Hematopoietic multipotent progenitor cell treated with erythropoietin and hydrocortisone succinate and interleukin-3 and kit ligand, for 6 days (in vitro differentiated cells): ENCODE measurements at regions not wholly inside any gene's neighbourhood (a gene's known extent, or its start where the extent isn't known, plus 50 kb on each side); places are given as distances from the start of the nearest gene placed in this dataset.
"Not testable (repeated sequence)": the region's sequence is repeated elsewhere in the genome, so short reads cannot be mapped to it uniquely, and the experiment has no call there.

ENCODE experiments used
- DNase-seq: peaks from one replicate; pipeline ENCODE4 v3.0.0-alpha.2; 2015

- DNase-seq, result no peak
These were observed 124.5 kb upstream of the OSTN start for GRCh38 chr3:191074511-191074910.

DNA sequence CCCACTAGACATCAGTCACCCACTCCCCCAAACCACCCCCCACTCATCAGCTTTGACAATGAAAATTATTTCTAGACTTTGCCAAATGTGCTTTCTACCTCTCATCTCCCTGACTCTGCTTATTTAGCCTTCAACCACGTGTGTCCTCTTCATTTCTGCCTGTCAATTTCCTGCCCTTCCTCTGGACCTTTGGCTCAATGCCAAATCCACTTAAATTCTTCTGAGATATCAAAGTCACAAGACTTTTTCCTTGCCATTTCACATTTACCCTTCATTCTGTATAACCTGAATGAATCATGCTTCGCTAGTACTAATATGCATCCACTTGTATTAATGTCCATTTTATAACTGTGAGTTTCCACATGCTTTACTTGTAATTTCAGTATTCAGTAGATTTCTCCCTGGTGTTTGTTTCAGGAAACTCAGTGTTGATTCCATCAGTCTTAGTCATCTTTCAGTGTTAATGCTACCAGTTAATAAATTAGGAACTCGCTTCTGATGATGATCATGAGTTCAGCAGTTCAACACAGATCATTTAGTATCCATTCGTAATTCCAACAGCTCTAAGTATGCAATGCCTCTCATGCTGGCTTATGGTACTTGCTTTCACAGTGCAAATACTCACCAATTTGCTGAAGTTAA is 128.2 kb upstream of the OSTN start:
- DNase-seq, result no peak

DNA sequence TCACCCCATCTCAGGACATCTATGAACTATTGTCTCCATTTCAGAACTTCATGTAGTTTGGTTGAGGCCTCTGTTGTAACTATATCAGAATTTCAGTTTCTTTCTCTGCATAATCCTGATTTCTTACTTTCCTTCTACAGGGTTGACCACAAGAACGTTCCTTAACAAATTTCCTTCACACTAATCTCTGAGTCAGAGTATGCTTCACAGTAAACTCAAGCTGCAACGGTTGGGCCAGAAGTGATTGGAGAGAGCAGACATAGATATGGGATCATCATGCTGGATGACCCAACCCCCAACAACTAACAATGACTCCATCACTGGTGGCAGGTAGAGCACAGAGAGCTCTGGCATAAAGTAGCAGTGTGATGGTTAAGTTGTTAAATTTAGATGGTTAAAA is 128.8 kb upstream of the OSTN start:
- no peak for DNase-seq

- DNase-seq, result no peak
These were observed 129.9 kb upstream of the OSTN start for GRCh38 chr3:191068946-191069813.

- DNase-seq, result no peak
These were observed 132.4 kb upstream of the OSTN start for GRCh38 chr3:191066669-191067068.

GRCh38 chr3:191065181-191065805 is 133.7 kb upstream of the OSTN start:
- no peak for DNase-seq

GRCh38 chr3:191051037-191051436 is 148.0 kb upstream of the OSTN start:
- DNase-seq, result peak; percentile 71

DNA sequence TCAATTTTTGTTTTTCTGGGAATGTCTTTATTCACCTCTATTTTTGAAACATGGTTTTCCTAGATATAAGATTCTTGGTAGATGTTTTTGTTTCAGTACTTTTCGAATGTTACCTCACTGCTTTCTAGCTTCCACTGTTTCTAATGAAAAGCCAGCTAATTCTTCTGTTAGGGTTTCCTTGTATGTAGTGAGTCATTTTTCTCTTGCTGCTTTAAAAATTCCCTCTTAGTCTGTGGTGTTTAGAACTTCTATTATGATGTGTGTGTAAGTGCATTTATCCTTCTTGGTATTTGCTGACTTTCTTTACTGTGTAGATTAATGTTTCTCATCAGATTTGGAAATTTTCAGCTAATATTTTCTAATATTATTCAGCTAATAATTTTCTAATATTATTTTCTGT is 151.1 kb upstream of the OSTN start:
- DNase-seq, result no peak

DNA sequence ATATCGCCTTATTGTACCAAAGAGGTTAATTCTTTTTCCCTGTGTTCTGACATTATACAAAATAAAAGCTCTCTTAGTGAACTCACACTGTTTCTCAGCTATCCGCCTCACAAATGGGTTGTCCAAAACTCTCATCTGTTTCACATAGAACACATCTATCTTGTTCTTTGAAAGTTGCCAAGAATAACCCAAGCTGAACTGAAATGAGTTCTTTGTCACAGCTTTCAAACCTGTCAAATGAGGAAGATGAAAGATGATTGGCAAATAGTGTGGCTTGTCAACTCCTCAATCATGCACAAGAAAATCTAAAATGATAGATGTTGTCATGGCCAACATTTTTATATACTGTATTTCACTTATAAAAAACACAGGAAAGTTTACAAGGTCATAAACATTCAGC is 168.1 kb upstream of the OSTN start:
- DNase-seq, result no peak

GRCh38 chr3:191030491-191030890 is 168.0 kb upstream of the GMNC start:
- DNase-seq, result no peak

DNA sequence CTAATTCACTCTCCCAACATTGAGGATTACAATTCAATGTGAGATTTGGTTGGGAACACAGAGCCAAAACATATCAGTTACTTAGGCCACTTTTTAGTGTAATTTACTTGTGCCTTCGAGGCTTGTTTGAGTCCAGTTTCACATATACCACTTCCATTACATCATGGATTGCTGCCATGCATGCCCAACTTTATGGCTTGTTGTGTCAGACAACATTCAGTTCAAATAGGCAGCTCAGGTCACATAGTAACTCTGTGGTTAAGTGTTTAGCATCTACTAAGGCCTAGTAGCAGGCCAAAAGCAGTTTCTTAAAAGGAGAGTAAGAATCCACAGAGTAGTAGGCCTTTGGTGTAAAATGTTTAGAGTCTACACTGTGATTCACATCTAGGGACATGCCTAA is 164.3 kb upstream of the GMNC start:
- DNase-seq, result no peak

- DNase-seq, result no peak
These were observed 158.4 kb upstream of the GMNC start for GRCh38 chr3:191020730-191021396.

DNA sequence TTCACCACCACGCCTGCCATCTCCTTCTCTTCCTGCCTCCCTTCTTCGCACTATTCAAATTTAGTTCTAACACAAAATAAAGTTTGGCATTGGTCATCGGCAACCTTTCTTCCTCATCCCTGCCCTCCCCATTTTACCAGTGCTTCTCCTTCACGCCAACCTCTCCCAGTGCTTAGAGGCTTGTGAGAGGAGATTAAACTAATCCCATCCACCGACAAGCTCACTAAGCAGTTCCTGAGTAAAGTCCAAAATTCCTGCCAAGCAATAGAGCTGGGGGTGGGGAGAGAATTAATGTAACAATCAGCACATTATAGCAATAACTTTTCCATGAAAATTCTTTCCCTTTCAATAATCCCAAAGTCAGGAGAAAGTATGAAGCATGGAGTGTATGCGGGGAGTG is 157.4 kb upstream of the GMNC start:
- DNase-seq, result no peak

- DNase-seq, result not testable (repeated sequence)
These were observed 153.5 kb upstream of the GMNC start for GRCh38 chr3:191015960-191016359.

DNA sequence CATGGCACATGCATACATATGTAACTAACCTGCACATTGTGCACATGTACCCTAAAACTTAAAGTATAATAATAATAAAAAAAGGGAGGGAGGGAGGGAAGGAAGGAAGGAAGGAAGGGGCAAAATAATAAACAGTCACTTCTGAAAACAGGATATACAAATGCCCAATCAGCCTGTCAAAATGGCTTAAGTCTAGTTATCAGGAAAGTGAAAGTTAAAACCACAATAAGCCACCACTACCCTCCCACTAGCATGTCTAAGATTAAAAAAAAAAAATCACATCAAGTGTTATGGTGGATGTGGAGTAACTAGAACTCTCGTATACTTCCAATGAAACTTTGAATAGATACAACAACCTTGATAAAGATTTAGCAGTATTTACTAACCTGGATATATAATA is 145.6 kb upstream of the GMNC start:
- DNase-seq, result peak; percentile 11

DNA sequence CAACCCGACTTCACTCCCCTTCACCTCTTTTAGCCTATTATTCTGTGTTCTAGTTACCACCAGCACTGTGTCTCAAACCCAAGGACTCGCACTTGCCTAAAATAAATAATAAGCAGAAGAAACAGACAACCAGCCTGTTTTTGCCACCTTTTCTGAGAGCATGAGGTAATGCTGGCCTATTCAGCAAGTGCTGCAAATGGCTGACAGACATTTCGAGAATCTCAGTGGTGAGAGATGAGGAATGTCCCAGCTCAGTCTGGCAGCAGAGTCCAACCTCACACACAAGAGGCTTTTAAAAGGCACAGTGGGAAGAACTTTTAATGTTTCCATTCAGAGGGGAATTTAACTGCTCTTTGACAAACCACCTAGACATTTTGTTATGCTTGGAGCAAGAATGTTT is 143.3 kb upstream of the GMNC start:
- DNase-seq, result no peak

- DNase-seq, result no peak
These were observed 141.2 kb upstream of the GMNC start for GRCh38 chr3:191003742-191004141.

GRCh38 chr3:190996181-190996775 is 133.8 kb upstream of the GMNC start:
- no peak for DNase-seq

GRCh38 chr3:190995156-190995555 is 132.7 kb upstream of the GMNC start:
- no peak for DNase-seq

DNA sequence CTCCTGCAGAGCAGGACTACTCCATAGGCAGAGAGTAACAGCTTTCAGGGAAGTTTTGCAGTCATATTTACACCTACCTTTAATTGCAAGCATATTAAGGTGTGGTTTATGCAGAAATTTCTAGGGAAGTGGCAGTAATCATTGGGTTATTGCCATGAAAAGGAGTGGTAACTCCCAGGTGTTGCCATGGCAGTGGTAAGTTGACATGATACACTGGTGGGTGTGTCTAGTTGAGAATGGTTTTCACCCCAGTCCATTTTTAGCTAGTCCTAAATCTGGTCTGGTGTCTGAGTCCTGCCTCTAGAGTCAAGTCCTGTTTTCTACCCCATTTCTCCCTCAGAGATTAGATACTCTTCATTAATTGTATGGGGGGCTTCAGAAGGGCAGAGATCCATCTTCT is 128.4 kb upstream of the GMNC start:
- no peak for DNase-seq

DNA sequence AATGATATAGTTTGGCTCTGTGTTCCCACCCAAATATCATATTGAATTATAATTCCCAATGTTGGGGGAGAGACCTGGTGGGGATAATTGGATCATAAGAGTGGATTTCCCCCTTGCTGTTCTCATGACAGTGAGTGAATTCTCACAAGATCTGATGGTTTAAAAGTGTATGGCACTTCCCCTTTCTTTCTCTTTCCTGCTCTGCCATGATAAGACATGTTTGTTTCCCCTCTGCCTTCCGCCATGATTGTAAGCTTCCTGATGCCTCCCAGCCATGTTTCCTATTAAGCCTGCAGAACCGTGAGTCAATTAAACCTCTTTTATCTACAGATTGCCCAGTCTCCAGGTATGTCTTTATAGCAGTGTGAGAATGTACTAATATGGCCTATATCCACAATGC is 126.7 kb upstream of the GMNC start:
- DNase-seq, result peak; percentile 22

DNA sequence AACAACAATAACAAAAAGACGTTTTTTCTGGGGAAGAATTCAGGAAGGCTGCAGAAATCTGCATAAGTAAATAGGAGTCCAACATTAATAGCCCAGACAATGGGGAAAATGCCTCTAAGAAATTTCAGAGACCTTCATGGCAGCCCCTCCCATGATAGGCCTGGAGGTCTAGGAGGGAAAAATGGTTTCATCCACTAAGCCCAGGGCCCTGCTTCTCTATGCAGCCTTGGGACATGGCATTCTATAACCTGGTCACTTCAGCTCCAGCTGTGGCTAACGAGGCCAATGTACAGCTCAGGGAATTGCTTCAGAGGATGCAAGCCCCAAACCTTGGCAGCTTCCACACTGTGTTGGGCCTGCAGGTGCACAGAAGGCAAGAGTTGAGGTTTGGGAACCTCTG is 125.6 kb upstream of the GMNC start:
- DNase-seq, result no peak
